Kidney capillary endothelial cell (primary cell): ENCODE measurements at regions not wholly inside any gene's neighbourhood (a gene's known extent, or its start where the extent isn't known, plus 50 kb on each side); places are given as distances from the start of the nearest gene placed in this dataset.

Experiments used
- DNase-seq: peaks from one replicate; pipeline ENCODE4 v3.0.0-alpha.2; 2018; ENCODE audit warnings: low spot score

GRCh38 chr10:10902951-10903350, 114.7 kb upstream of the CELF2 start:
- no peak for DNase-seq

GRCh38 chr10:10903620-10904019, 114.1 kb upstream of the CELF2 start:
- DNase-seq: no peak

GRCh38 chr10:10910634-10911033, 107.0 kb upstream of the CELF2 start:
- no peak for DNase-seq

GRCh38 chr10:10911035-10911434, 106.6 kb upstream of the CELF2 start:
- no peak for DNase-seq

- DNase-seq: no peak
These were observed 106.2 kb upstream of the CELF2 start for GRCh38 chr10:10911471-10911921.

- DNase-seq: no peak
These were observed 103.5 kb upstream of the CELF2 start for GRCh38 chr10:10914144-10914543.

- no peak for DNase-seq
These were observed 102.5 kb upstream of the CELF2 start for GRCh38 chr10:10915215-10915614.

GRCh38 chr10:10917031-10917430, 100.6 kb upstream of the CELF2 start:
- DNase-seq: no peak

- DNase-seq: no peak
These were observed 97.7 kb upstream of the CELF2 start for GRCh38 chr10:10919976-10920375.

GRCh38 chr10:10921826-10922461, 95.7 kb upstream of the CELF2 start:
- DNase-seq: no peak

GRCh38 chr10:10923029-10923651, 94.5 kb upstream of the CELF2 start:
- DNase-seq: no peak

- no peak for DNase-seq
These were observed 92.0 kb upstream of the CELF2 start for GRCh38 chr10:10925667-10926066.

- no peak for DNase-seq
These were observed 90.1 kb upstream of the CELF2 start for GRCh38 chr10:10927608-10928007.

GRCh38 chr10:10930979-10931743, 86.5 kb upstream of the CELF2 start:
- DNase-seq: no peak

- no peak for DNase-seq
These were observed 82.6 kb upstream of the CELF2 start for GRCh38 chr10:10935032-10935431.

GRCh38 chr10:10938676-10939075, 79.0 kb upstream of the CELF2 start:
- no peak for DNase-seq

GRCh38 chr10:10941127-10941730, 76.4 kb upstream of the CELF2 start:
- DNase-seq: no peak

- no peak for DNase-seq
These were observed 75.2 kb upstream of the CELF2 start for GRCh38 chr10:10942441-10942840.

- no peak for DNase-seq
These were observed 71.6 kb upstream of the CELF2 start for GRCh38 chr10:10946081-10946480.

- DNase-seq: no peak
These were observed 70.9 kb upstream of the CELF2 start for GRCh38 chr10:10946801-10947200.

- DNase-seq: no peak
These were observed 66.0 kb upstream of the CELF2 start for GRCh38 chr10:10951675-10952074.

- DNase-seq: no peak
These were observed 64.9 kb upstream of the CELF2 start for GRCh38 chr10:10952800-10953199.
